ENCODE measurements at regions not wholly inside any gene's neighbourhood (a gene's known extent, or its start where the extent isn't known, plus 50 kb on each side); places are given as distances from the start of the nearest gene placed in this dataset.

- TF ChIP-seq HDGF (IDR thresholded peaks at IDR 0.05; ENCODE audit: borderline replicate concordance) (no peak), SP1 (IDR thresholded peaks at IDR 0.05) (no peak)
These were observed 261.4 kb downstream of the GRIN2B start for GRCh38 chr12:13719986-13720385.

All from HEK293T (cell line).